SK-N-SH (cell line): ENCODE measurements at regions not wholly inside any gene's neighbourhood (a gene's known extent, or its start where the extent isn't known, plus 50 kb on each side); places are given as distances from the start of the nearest gene placed in this dataset.

ENCODE experiments used
- CTCF ChIA-PET: fragments of 300-600, 350-600 bp; formaldehyde crosslinking; extraction: SDS; loops from one replicate; lab custom pipeline; 2021; lab: Yijun Ruan, JAX
- POLR2A ChIA-PET: fragments of 350-600 bp; sonication (Branson Sonifier 250); formaldehyde crosslinking; extraction: SDS; loops from one replicate; lab custom pipeline; 2020; ENCODE audit warnings: antibody characterized with exemption, inconsistent platforms; lab: Yijun Ruan, JAX
- DNase-seq: peaks from one replicate; pipeline ENCODE4 v3.0.0; 2012
- H2AFZ ChIP-seq: fragments of 200-600 bp; sonication (generic); 2 replicates; pipeline ENCODE4 v1.8.1; 2016; ENCODE audit warnings: antibody characterized with exemption, mild to moderate bottlenecking, low read depth
- H3F3A ChIP-seq: fragments of 200-600 bp; sonication (generic); replicated peaks from 2 replicates; pipeline ENCODE3; 2016; ENCODE audit warnings: antibody characterized with exemption, mild to moderate bottlenecking; ENCODE audit not compliant: insufficient read depth
- H3K27ac ChIP-seq, 2 experiments: fragments of 200-500 bp in 1 of 2; fragments of 200-600 bp in 1 of 2; sonication (Bioruptor generic) in 1 of 2; sonication (generic), shearing (Covaris generic) in 1 of 2; 2 replicates each; pipeline versions ENCODE4 v1.5.1 to v1.6.1; 2014 to 2016; ENCODE audit warnings: low read depth in 2 of 2, inconsistent platforms in 1 of 2, low read length in 1 of 2, mild to moderate bottlenecking in 1 of 2, mixed read lengths in 1 of 2
- H3K27me3 ChIP-seq: fragments of 200-600 bp; sonication (generic), shearing (Covaris generic); 2 replicates; pipeline ENCODE4 v1.6.1; 2016; ENCODE audit warnings: mixed run types; ENCODE audit not compliant: insufficient read depth
- H3K36me3 ChIP-seq, 2 experiments: fragments of 200-500 bp in 1 of 2; fragments of 200-600 bp in 1 of 2; sonication (Bioruptor generic) in 1 of 2; sonication (generic) in 1 of 2; replicated peaks in 1 of 2; 2 replicates each; pipeline versions ENCODE3 to v1.5.1; 2014 to 2016; ENCODE audit warnings: low read length in 1 of 2, mild to moderate bottlenecking in 1 of 2; ENCODE audit not compliant: insufficient read depth in 2 of 2, control insufficient read depth in 1 of 2
- H3K4me1 ChIP-seq, 2 experiments: fragments of 200-500 bp in 1 of 2; fragments of 200-600 bp in 1 of 2; sonication (Bioruptor generic) in 1 of 2; sonication (generic), shearing (Covaris generic) in 1 of 2; 2 replicates each; pipeline versions ENCODE4 v1.5.1 to v1.6.1; 2014 to 2016; ENCODE audit warnings: low read depth in 1 of 2, low read length in 1 of 2, mixed run types in 1 of 2; ENCODE audit not compliant: insufficient read depth in 2 of 2, control insufficient read depth in 1 of 2
- H3K4me2 ChIP-seq: fragments of 200-600 bp; sonication (generic), shearing (Covaris generic); 2 replicates; pipeline ENCODE4 v1.6.1; 2017; ENCODE audit warnings: mixed run types
- H3K4me3 ChIP-seq, 2 experiments: fragments of 200-500 bp in 1 of 2; fragments of 200-600 bp in 1 of 2; sonication (Bioruptor generic) in 1 of 2; sonication (generic), shearing (Covaris generic) in 1 of 2; 2 replicates each; pipeline versions ENCODE4 v1.5.1 to v1.8.1; 2014 to 2016; ENCODE audit warnings: low read depth in 2 of 2, inconsistent platforms in 1 of 2, low read length in 1 of 2, mild to moderate bottlenecking in 1 of 2, mixed read lengths in 1 of 2, moderate library complexity in 1 of 2
- H3K79me2 ChIP-seq: fragments of 200-600 bp; sonication (generic); 2 replicates; pipeline ENCODE4 v1.8.1; 2017; ENCODE audit warnings: mild to moderate bottlenecking; ENCODE audit not compliant: insufficient read depth
- H3K9ac ChIP-seq: fragments of 200-600 bp; sonication (generic); 2 replicates; pipeline ENCODE4 v1.6.1; 2017; ENCODE audit warnings: mixed run types
- H3K9me2 ChIP-seq: fragments of 200-600 bp; sonication (generic); 2 replicates; pipeline ENCODE4 v1.6.1; 2017; ENCODE audit warnings: mixed run types
- H3K9me3 ChIP-seq: fragments of 200-600 bp; sonication (generic); 2 replicates; pipeline ENCODE4 v1.6.1; 2017; ENCODE audit warnings: mixed run types, mild to moderate bottlenecking, moderate library complexity
- H4K20me1 ChIP-seq: fragments of 200-600 bp; sonication (generic); 2 replicates; pipeline ENCODE4 v1.6.1; 2017; ENCODE audit warnings: mild to moderate bottlenecking, mixed run types; ENCODE audit not compliant: insufficient read depth
- ELF1 ChIP-seq: IDR thresholded peaks from 2 replicates; pipeline ENCODE4 v1.4.0; 2012
- FOSL2 ChIP-seq: IDR thresholded peaks from 2 replicates; pipeline ENCODE4 v1.4.0; 2012; ENCODE audit warnings: low read depth, mild to moderate bottlenecking, moderate library complexity, borderline replicate concordance
- FOXM1 ChIP-seq: IDR thresholded peaks from 2 replicates; pipeline ENCODE4 v1.4.0; 2012; ENCODE audit warnings: low read depth, mild to moderate bottlenecking
- GABPA ChIP-seq: IDR thresholded peaks from 2 replicates; pipeline ENCODE4 v1.4.0; 2012; ENCODE audit warnings: low read depth, mild to moderate bottlenecking
- GATA2 ChIP-seq: sonication (generic); formaldehyde crosslinking; IDR thresholded peaks from 2 replicates; pipeline ENCODE4 v1.5.0; 2020; ENCODE audit warnings: mild to moderate bottlenecking, missing genetic modification reagents
- NRF1 ChIP-seq: IDR thresholded peaks from 2 replicates; pipeline ENCODE4 v1.6.1; 2012; ENCODE audit warnings: low read depth, mild to moderate bottlenecking, low read length
- PBX3 ChIP-seq: IDR thresholded peaks from 2 replicates; pipeline ENCODE4; 2012
- SIN3A ChIP-seq: IDR thresholded peaks from 2 replicates; pipeline ENCODE4 v1.6.1; 2012; ENCODE audit warnings: low read depth, mild to moderate bottlenecking, low read length, moderate library complexity, borderline replicate concordance
- TAF1 ChIP-seq: IDR thresholded peaks from 2 replicates; pipeline ENCODE4 v1.6.1; 2012; ENCODE audit warnings: low read depth, mild to moderate bottlenecking, low read length, moderate library complexity, borderline replicate concordance
- TCF12 ChIP-seq: IDR thresholded peaks from 2 replicates; pipeline ENCODE4 v1.4.0; 2012
- TEAD4 ChIP-seq: IDR thresholded peaks from 2 replicates; pipeline ENCODE4 v1.4.0; 2012; ENCODE audit warnings: mild to moderate bottlenecking, borderline replicate concordance; ENCODE audit not compliant: insufficient read depth
- USF1 ChIP-seq: IDR thresholded peaks from 2 replicates; pipeline ENCODE4 v1.4.0; 2012; ENCODE audit warnings: low read depth, borderline replicate concordance
- WGBS: methylation state at CpG from one replicate; pipeline ENCODE4 v1.1.6; 2017; ENCODE audit warnings: low lambda C conversion rate; 5-methylcytosine and 5-hydroxymethylcytosine counted together
- TF ChIP-seq, protein P1 (sequence below): fragments of 150-350 bp; IDR thresholded peaks from 2 replicates; pipeline ENCODE4 v1.6.1; 2017; ENCODE audit warnings: antibody characterized with exemption, low read length, low read depth, borderline replicate concordance
- TF ChIP-seq, protein P2 (sequence below): fragments of 200-600 bp; sonication (generic); IDR thresholded peaks from 2 replicates; pipeline ENCODE4 v1.6.1; 2017; ENCODE audit warnings: antibody characterized with exemption, mild to moderate bottlenecking, moderate library complexity

- peaks cover 5 to 8% of the 10 kb centered on the region in 2 experiments; a peak in 2 of 4 replicates for H3K4me1 ChIP-seq
- H3F3A ChIP-seq = peaks cover 6% of the 10 kb centered on the region
- H3K79me2 ChIP-seq = no peaks in the 10 kb centered on the region
- H2AFZ ChIP-seq = no peak overlapping the region
- DNase-seq = no peak
- H4K20me1 ChIP-seq = no peaks in the 10 kb centered on the region
- ChIA-PET CTCF (interaction anchor here (0.8 kb wide), 1 partner anchor 13 kb away, joined by 3 read pairs; no protein-coding TSS in a partner anchor), POLR2A (no interaction called here)
- no peaks in the 10 kb centered on the region for H3K36me3 ChIP-seq
- TF ChIP-seq USF1 (no peak), TCF12 (peak; percentile 28; the same call in 1 of the 2 replicates)
- TF ChIP-seq, protein P1, sequence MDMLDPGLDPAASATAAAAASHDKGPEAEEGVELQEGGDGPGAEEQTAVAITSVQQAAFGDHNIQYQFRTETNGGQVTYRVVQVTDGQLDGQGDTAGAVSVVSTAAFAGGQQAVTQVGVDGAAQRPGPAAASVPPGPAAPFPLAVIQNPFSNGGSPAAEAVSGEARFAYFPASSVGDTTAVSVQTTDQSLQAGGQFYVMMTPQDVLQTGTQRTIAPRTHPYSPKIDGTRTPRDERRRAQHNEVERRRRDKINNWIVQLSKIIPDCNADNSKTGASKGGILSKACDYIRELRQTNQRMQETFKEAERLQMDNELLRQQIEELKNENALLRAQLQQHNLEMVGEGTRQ = no peak
- no peaks in the 10 kb centered on the region for H3K9me2 ChIP-seq
- H3K27me3 ChIP-seq = no peaks in the 10 kb centered on the region
- no peak overlapping the region for H3K27ac ChIP-seq
- no peaks in the 10 kb centered on the region for H3K9me3 ChIP-seq
- WGBS = 69% methylated on average over 2 of the region's 2 CpGs
- H3K4me3 ChIP-seq = no peak overlapping the region
- no peak overlapping the region for H3K9ac ChIP-seq
- no peak overlapping the region for H3K4me2 ChIP-seq
Observed at GRCh38 chr21:28752131-28752530, 240.5 kb downstream of the LTN1 start.

DNA sequence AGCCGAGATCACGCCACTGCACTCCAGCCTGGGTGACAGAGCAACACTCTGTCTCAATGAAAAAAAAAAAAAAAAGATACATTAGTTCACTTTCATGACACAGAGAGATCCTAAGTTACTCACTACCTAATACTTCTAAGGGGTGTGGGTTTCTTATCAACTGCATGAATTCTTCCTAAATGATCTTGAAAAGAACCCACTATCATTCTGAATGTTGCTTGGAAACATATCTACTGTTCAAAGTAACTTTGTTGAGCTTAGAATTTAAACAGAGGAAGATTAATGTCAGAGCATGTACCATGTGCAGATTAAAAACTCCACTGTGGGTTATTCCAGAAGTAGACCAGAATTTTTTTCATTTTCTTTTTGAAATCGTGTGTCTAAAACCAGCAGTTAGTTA, 241.5 kb downstream of the LTN1 start:
- TF ChIP-seq SIN3A = no peak
- TF ChIP-seq, protein P1 = no peak
- TF ChIP-seq, all 33 proteins: peak for 0
- ChIA-PET POLR2A (no interaction called here), CTCF (interaction anchor here (1.5 kb wide), 1 partner anchor 189 kb away, joined by 5 read pairs; no protein-coding TSS in a partner anchor)
- Histone ChIP-seq H3K4me2 (no peak overlapping the region), H3F3A (peaks cover 6% of the 10 kb centered on the region), H3K9me2 (no peaks in the 10 kb centered on the region), H3K9ac (no peak overlapping the region), H3K79me2 (no peaks in the 10 kb centered on the region), H2AFZ (no peak overlapping the region), H3K27ac (no peak overlapping the region), H4K20me1 (no peaks in the 10 kb centered on the region), H3K27me3 (no peaks in the 10 kb centered on the region), H3K4me1 (peaks cover 5 to 8% of the 10 kb centered on the region in 2 experiments; a peak in 2 of 4 replicates), H3K4me3 (no peak overlapping the region), H3K36me3 (no peaks in the 10 kb centered on the region), H3K9me3 (no peaks in the 10 kb centered on the region)
- DNase-seq = no peak
- WGBS = 86% methylated on average over 3 of the region's 3 CpGs

GRCh38 chr21:28750565-28750964, 242.1 kb downstream of the LTN1 start:
- Histone ChIP-seq H3K27me3 (no peaks in the 10 kb centered on the region), H2AFZ (no peak overlapping the region), H3K4me1 (peaks cover 5 to 8% of the 10 kb centered on the region in 2 experiments; a peak in 2 of 4 replicates), H3K4me2 (no peak overlapping the region), H3K9me3 (no peaks in the 10 kb centered on the region), H3K4me3 (no peak overlapping the region), H3K36me3 (no peaks in the 10 kb centered on the region), H3K9me2 (no peaks in the 10 kb centered on the region), H3K27ac (no peak overlapping the region), H4K20me1 (no peaks in the 10 kb centered on the region), H3K9ac (no peak overlapping the region), H3F3A (peaks cover 6% of the 10 kb centered on the region), H3K79me2 (no peaks in the 10 kb centered on the region)
- WGBS = 92% methylated on average over 5 of the region's 5 CpGs
- no peak for TF ChIP-seq FOXM1
- TF ChIP-seq NRF1 = no peak
- no peak for TF ChIP-seq PBX3
- TF ChIP-seq GATA2 (CRISPR knock-in tag) = no peak
- TF ChIP-seq GABPA = no peak
- TF ChIP-seq, protein P2, sequence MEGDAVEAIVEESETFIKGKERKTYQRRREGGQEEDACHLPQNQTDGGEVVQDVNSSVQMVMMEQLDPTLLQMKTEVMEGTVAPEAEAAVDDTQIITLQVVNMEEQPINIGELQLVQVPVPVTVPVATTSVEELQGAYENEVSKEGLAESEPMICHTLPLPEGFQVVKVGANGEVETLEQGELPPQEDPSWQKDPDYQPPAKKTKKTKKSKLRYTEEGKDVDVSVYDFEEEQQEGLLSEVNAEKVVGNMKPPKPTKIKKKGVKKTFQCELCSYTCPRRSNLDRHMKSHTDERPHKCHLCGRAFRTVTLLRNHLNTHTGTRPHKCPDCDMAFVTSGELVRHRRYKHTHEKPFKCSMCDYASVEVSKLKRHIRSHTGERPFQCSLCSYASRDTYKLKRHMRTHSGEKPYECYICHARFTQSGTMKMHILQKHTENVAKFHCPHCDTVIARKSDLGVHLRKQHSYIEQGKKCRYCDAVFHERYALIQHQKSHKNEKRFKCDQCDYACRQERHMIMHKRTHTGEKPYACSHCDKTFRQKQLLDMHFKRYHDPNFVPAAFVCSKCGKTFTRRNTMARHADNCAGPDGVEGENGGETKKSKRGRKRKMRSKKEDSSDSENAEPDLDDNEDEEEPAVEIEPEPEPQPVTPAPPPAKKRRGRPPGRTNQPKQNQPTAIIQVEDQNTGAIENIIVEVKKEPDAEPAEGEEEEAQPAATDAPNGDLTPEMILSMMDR = no peak
- no peak for TF ChIP-seq FOSL2
- TF ChIP-seq TEAD4 = no peak
- no peak for TF ChIP-seq ELF1
- no peak for TF ChIP-seq USF1
- TF ChIP-seq TAF1 = no peak
- ChIA-PET POLR2A (no interaction called here), CTCF (interaction anchor here (0.9 to 1.5 kb wide), 2 partner anchors 189 to 1050 kb away, joined by 3 to 5 read pairs; no protein-coding TSS in a partner anchor)
- no peak for DNase-seq
